HL-60/S4 treated with retinoic acid at 250 ng/mL for 4 days and 3 days (cell line): ENCODE measurements at regions not wholly inside any gene's neighbourhood (a gene's known extent, or its start where the extent isn't known, plus 50 kb on each side); places are given as distances from the start of the nearest gene placed in this dataset.
"Not testable (repeated sequence)": the region's sequence is repeated elsewhere in the genome, so short reads cannot be mapped to it uniquely, and the experiment has no call there.

Source experiments
- in situ Hi-C: fragments of 300-500 bp; cut with MboI; formaldehyde crosslinking; loops from 2 replicates; pipeline ENCODE4 v1.7.0; 2022; ENCODE audit warnings: low sequenced_read_pairs

- in situ Hi-C loops, result no loop called here
Observed at GRCh38 chr17:71535321-71535720, 585.5 kb upstream of the SOX9 start.

DNA sequence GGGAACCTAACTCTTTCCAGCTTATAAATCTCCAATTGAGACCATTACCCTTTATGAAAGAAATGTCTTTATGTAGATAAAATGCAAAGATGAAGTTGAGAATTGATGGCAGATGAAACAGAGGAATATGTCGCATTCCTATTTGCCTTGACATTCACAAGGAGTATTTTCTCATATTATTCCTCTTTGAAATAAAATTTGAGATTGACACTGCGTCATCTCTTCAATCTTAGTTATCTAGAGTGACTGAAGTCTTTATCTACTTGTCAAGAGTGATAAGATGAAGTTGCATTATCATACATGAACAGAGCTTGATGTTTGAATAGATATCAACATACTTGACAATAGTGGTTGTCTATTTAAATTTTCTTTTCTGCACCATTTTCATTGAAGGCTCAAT lies 574.4 kb upstream of the SOX9 start:
- in situ Hi-C loops, result no loop called here

DNA sequence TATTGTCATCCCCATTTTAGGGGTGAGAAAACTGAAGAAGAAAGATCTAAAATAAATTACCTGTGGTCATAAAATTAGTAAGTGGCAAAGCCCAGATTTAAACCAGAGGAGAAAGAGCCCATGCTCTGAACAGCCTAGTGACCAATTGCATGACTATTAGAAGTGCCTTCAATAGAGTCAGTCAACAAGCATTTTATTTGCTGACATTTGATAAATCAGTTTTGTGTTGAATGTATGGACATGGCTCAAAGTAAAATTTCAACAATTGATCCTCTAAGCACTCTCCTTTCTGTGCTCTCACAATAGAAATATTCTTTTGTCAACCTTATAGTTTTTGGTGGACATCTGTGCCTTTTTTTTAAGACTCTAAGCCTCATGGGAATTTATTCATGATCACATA lies 572.9 kb upstream of the SOX9 start:
- in situ Hi-C loops, result no loop called here

GRCh38 chr17:71548540-71549190 lies 572.2 kb upstream of the SOX9 start:
- in situ Hi-C loops, result no loop called here

DNA sequence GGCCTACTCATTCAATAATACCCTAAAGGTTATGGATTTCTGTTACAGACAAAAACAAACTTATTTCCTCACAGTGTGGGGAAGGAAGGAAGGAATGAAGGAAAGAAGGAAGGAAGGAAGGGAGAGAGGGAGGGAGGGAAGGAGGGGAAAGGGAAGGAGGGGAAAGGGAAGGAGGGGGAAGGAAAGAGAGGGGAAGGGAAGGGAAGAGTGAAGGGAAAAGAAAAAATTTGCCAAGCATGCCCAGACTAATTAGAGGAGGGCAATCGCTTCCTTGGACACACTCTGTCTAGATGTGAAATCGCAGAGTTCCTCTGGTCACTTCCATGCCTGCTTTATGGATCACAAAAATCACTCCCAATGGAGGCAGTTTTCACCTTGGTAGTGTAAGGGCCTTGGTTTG lies 570.1 kb upstream of the SOX9 start:
- in situ Hi-C loops, result no loop called here

DNA sequence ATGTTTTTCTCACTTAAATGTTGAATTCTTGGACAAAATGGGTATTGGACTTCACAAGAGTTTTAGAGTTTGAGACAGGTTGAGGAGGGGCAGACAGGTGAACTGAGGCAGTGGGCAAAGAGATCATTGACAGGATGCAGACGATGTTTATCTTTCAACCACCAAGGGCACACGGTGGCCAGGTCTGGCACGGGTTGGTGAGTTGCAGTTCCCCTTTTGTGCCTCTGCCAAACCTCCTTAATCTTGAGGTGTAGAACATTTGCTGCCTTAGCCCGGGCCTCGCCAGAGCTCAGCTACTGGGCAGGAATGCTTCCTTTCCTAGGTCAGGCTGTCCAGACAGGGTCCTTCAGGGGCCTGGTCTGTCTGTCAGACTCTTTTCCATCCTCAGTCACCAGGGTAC lies 567.4 kb upstream of the SOX9 start:
- in situ Hi-C loops, result no loop called here

DNA sequence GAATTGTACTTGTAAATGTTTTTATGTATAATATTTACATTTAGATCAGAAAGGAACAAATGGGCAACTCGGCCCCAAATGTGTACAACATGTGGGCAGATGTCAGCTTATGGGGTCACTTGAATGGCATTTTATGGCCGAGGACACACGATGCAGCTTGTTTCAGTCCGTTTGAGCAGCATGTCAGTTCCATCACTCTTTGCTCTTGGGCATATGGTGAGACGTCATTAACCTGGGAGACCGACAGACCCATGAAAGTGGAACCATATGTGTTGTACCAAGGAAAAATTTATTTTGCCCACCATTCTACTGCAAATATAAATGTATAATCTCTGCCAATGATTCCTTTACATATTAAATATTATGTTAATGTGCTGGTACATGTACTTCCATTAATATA lies 561.9 kb upstream of the SOX9 start:
- in situ Hi-C loops, result no loop called here

GRCh38 chr17:71572343-71572742 lies 548.5 kb upstream of the SOX9 start:
- in situ Hi-C loops, result no loop called here

- in situ Hi-C loops, result no loop called here
Observed at GRCh38 chr17:71578446-71578845, 542.4 kb upstream of the SOX9 start.

DNA sequence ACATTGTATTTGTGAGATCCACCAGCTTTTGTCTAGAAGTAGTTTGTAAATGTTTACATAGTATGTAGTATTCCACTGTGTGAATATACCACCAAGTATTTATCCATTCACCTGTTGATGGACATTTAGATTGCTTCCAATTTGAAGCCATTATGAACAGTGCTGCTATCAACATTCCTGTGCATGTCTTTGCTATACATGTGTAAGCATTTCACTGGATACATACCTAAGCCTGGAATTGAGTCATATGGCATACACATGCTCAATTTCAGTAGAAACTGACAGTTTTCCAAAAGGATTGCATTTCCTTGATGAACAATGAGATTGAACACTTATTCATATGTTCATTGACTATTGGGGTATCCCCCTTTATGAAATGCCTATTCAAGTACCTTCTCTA lies 540.6 kb upstream of the SOX9 start:
- in situ Hi-C loops, result no loop called here

GRCh38 chr17:71585540-71585939 lies 535.3 kb upstream of the SOX9 start:
- in situ Hi-C loops, result no loop called here

DNA sequence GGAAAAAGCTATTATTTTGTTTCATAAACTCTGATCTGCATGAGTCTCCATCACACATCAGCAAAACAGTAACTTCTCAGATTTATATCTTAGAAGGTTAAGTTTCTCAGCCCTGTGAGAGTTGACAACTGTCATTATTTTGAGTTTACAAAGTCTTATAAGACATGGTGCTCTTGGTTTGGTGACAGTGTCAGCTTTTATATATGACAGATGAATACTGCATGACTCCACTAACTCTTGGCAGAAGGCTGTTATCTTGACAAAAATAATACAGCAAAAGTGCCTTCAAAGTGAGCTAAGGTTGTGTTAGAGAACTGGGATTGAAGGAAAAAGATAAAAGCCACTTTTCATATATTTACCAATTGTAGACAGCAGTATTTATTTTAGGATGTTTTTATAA lies 528.4 kb upstream of the SOX9 start:
- in situ Hi-C loops, result no loop called here

DNA sequence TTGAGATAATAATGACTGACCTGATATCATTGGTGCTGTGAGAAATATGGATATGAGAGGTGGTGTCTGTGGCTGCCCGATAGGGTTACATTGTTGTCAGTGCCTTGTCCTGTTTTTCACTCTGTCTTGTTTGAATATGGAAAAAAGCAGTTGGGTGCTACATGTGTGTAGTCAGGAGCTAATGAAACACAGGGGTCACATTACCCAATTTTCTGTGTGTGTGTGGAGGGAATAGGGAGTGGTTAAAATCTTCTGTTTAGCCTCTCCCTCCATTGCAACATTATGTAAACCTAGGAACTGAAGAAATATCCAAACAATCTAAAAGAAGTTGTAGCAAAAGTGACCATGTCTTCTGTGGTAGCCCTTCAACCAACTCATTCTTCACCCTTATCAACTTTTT lies 527.7 kb upstream of the SOX9 start:
- in situ Hi-C loops, result no loop called here

- in situ Hi-C loops, result not testable (repeated sequence)
Observed at GRCh38 chr17:71599583-71599982, 521.2 kb upstream of the SOX9 start.

GRCh38 chr17:71600137-71600789 lies 520.6 kb upstream of the SOX9 start:
- in situ Hi-C loops, result no loop called here

- in situ Hi-C loops, result no loop called here
Observed at GRCh38 chr17:71601894-71602504, 518.8 kb upstream of the SOX9 start.

- in situ Hi-C loops, result no loop called here
Observed at GRCh38 chr17:71613996-71614395, 506.8 kb upstream of the SOX9 start.

DNA sequence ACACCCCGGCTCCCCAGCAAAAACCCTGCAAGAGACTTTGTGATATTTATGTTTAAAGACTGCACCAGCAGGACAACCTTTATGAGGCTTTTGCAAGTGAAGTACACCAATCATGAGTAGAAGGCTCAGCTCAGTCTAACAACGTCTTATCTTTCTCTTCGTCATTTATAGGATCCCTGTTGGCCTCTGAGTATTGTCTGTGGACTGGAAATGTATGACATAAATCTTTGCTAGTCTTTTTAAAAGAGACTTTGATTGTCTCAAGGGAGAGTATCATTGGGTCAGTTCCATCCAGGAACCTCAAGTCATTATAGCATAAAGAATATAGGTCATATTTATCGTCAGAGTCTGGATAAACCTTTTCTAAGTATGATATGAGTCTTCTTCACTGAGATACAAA lies 505.0 kb upstream of the SOX9 start:
- in situ Hi-C loops, result no loop called here

- in situ Hi-C loops, result not testable (repeated sequence)
Observed at GRCh38 chr17:71617767-71618166, 503.1 kb upstream of the SOX9 start.

GRCh38 chr17:71625330-71625729 lies 495.5 kb upstream of the SOX9 start:
- in situ Hi-C loops, result no loop called here

- in situ Hi-C loops, result no loop called here
Observed at GRCh38 chr17:71628306-71628705, 492.5 kb upstream of the SOX9 start.

DNA sequence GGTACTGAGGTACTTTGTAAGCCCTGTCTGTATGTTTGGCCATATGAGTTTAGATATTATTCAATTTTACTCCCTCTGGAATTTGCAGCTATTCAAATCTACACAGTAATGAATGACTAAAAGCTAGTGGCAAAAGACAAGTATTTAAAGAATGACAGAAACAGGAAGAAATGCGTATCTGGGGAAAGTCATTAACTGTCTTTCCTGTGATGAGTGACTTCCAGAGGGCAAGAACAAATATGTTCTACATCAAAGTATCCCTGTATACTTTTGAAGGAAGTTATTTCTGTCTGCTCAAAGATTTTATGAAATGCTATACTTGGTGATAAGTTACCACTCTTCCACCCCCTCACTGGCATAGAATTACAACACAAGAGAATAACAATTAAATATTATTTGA lies 489.3 kb upstream of the SOX9 start:
- in situ Hi-C loops, result no loop called here

GRCh38 chr17:71632328-71632727 lies 488.5 kb upstream of the SOX9 start:
- in situ Hi-C loops, result no loop called here
